Adrenal gland (tissue), 9 donors: ENCODE measurements at regions not wholly inside any gene's neighbourhood (a gene's known extent, or its start where the extent isn't known, plus 50 kb on each side); places are given as distances from the start of the nearest gene placed in this dataset.

ENCODE experiments used
- DNase-seq, 7 donors: peaks; one replicate each; pipeline ENCODE4 v3.0.0-alpha.2; 2019 to 2020
- H3K27ac ChIP-seq, 5 donors: fragments of 200-600 bp; sonication (generic) in 4 of 5; 1 replicate in 3 of 5; 2 replicates in 2 of 5; pipeline versions ENCODE4 v1.5.1 to v1.8.0; 2016 to 2020; ENCODE audit warnings: mild to moderate bottlenecking in 1 of 5
- H3K27me3 ChIP-seq: fragments of 200-600 bp; 2 replicates; pipeline ENCODE4 v1.8.0; 2021
- H3K36me3 ChIP-seq, 2 donors: fragments of 200-600 bp; replicated peaks in 1 of 2; 1 replicate in 1 of 2; 2 replicates in 1 of 2; pipeline versions ENCODE4 v1.5.1 to v1.8.0; 2018 to 2022
- H3K4me1 ChIP-seq, 2 donors: fragments of 200-600 bp; replicated peaks in 1 of 2; 1 replicate in 1 of 2; 2 replicates in 1 of 2; pipeline versions ENCODE4 v1.5.1 to v1.8.0; 2018 to 2021
- H3K4me3 ChIP-seq, 4 donors: fragments of 200-600 bp; sonication (generic) in 3 of 4; one replicate each; pipeline ENCODE4 v1.5.1; 2016 to 2018
- H3K9me3 ChIP-seq, 3 donors: fragments of 200-600 bp; sonication (generic) in 1 of 3; replicated peaks in 1 of 3; 1 replicate in 2 of 3; 2 replicates in 1 of 3; pipeline versions ENCODE4 v1.5.1 to v1.8.0; 2016 to 2021
- POLR2A ChIP-seq, 2 donors: fragments of 450-650 bp; IDR thresholded peaks; one replicate each; pipeline ENCODE4 v1.6.1; 2017; ENCODE audit warnings: antibody characterized with exemption in 2 of 2, mild to moderate bottlenecking in 2 of 2, moderate library complexity in 1 of 2
- WGBS, 4 donors: extraction: QIAGEN DNeasy Blood & Tissue Kit in 2 of 4; methylation state at CpG; one replicate each; pipeline versions ENCODE4 v1.1.5 to v1.1.7; 2013 to 2017; 5-methylcytosine and 5-hydroxymethylcytosine counted together
- intact Hi-C, 2 donors: fragments of 100-400 bp; cut with DNase I; formaldehyde crosslinking; loops; one replicate each; pipeline versions ENCODE4 v1.14.1 to v1.15.0; 2022 to 2023
- TF ChIP-seq, protein P1 (sequence below), 6 experiments: fragments of 450-650 bp in 4 of 6; fragments of 200-600 bp in 2 of 6; sonication (generic) in 1 of 6; IDR thresholded peaks; 1 replicate in 5 of 6; 2 replicates in 1 of 6; pipeline versions ENCODE4 v1.5.1 to v1.8.0; 2016 to 2021; ENCODE audit warnings: antibody characterized with exemption in 6 of 6, mild to moderate bottlenecking in 2 of 6, moderate library complexity in 1 of 6
- donor health status: healthy with polysubstance abuse.
- donor health status: Bipolar disorder and iron deficiency.
- donor health status: DM: yes; HTN: yes; CAD: no.
- donor health status: DM: no; HTN: no; CAD: no.
- donor health status: DM: no; HTN: no; CAD: no.

GRCh38 chr13:39803156-39803555, 147.7 kb downstream of the COG6 start:
- WGBS, 4 donors: 17 to 33% (median 23%) methylated on average over 2 of the region's 2 CpGs
- intact Hi-C loops: no loop called here
- TF ChIP-seq POLR2A (IDR thresholded peaks at IDR 0.05): no peak
- TF ChIP-seq, protein P1, sequence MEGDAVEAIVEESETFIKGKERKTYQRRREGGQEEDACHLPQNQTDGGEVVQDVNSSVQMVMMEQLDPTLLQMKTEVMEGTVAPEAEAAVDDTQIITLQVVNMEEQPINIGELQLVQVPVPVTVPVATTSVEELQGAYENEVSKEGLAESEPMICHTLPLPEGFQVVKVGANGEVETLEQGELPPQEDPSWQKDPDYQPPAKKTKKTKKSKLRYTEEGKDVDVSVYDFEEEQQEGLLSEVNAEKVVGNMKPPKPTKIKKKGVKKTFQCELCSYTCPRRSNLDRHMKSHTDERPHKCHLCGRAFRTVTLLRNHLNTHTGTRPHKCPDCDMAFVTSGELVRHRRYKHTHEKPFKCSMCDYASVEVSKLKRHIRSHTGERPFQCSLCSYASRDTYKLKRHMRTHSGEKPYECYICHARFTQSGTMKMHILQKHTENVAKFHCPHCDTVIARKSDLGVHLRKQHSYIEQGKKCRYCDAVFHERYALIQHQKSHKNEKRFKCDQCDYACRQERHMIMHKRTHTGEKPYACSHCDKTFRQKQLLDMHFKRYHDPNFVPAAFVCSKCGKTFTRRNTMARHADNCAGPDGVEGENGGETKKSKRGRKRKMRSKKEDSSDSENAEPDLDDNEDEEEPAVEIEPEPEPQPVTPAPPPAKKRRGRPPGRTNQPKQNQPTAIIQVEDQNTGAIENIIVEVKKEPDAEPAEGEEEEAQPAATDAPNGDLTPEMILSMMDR (IDR thresholded peaks at IDR 0.05): no peak
- no peaks in the 10 kb centered on the region for H3K9me3 ChIP-seq
- DNase-seq: no peak
- H3K4me1 ChIP-seq: no peaks in the 10 kb centered on the region
- H3K36me3 ChIP-seq: no peaks in the 10 kb centered on the region
- H3K27me3 ChIP-seq: no peaks in the 10 kb centered on the region
- H3K4me3 ChIP-seq: no peak overlapping the region
- H3K27ac ChIP-seq: no peak overlapping the region

DNA sequence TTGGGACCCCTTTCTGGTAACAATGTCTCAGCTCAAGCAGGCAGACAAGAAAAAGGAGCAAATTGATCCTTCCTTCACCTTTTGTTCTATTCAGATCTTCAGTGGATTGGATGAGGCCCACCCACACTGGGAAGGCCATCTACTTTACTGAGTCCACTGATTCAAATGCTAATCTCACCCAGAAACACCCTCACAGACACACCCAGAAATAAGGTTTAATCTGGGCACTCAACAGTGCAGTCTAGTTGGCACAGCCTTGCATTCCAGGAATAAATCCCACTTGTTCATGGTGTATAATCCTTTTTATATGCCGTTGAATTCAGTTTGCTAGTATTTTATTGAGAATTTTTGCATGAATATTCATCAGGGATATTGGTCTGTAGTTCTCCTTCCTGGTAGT, 148.4 kb downstream of the COG6 start:
- no peak for TF ChIP-seq POLR2A (IDR thresholded peaks at IDR 0.05)
- TF ChIP-seq, protein P1 (IDR thresholded peaks at IDR 0.05): no peak
- H3K27ac ChIP-seq: no peak overlapping the region
- intact Hi-C loops: no loop called here
- H3K9me3 ChIP-seq: no peaks in the 10 kb centered on the region
- 89 to 94% (median 91%) methylated on average over 1 of the region's 1 CpG for WGBS, 4 donors
- H3K4me1 ChIP-seq: no peaks in the 10 kb centered on the region
- no peak overlapping the region for H3K4me3 ChIP-seq
- H3K27me3 ChIP-seq: no peaks in the 10 kb centered on the region
- DNase-seq: no peak
- H3K36me3 ChIP-seq: no peaks in the 10 kb centered on the region

GRCh38 chr13:39804332-39805210, 149.1 kb downstream of the COG6 start:
- Histone ChIP-seq H3K4me3 (no peak overlapping the region), H3K27ac (no peak overlapping the region), H3K27me3 (no peaks in the 10 kb centered on the region), H3K36me3 (no peaks in the 10 kb centered on the region), H3K4me1 (no peaks in the 10 kb centered on the region), H3K9me3 (no peaks in the 10 kb centered on the region)
- no peak for DNase-seq
- no peak for TF ChIP-seq POLR2A (IDR thresholded peaks at IDR 0.05)
- TF ChIP-seq, protein P1 (IDR thresholded peaks at IDR 0.05): no peak
- WGBS, 4 donors: 82 to 89% (median 85%) methylated on average over 5 of the region's 5 CpGs
- intact Hi-C loops: no loop called here

DNA sequence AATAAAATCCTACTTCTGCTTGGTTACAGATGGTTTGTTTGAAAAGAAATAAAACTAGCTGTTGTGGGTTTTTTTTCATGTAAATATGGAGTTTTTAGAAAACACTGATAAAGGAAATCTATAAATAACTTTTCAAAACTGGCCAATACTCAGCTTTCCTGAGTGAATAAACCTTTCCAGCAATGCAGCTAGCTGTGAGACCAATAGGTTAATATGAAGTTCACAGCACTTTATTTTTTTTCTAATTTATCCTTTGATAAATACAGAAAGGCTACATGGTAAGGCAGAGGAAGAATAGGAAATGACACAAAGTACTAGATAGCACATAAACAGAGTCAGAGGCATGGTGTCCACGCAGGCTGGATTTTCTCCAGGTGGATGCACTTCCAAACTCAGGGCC, 154.0 kb downstream of the COG6 start:
- no peaks in the 10 kb centered on the region for H3K4me1 ChIP-seq
- H3K27me3 ChIP-seq: no peaks in the 10 kb centered on the region
- H3K9me3 ChIP-seq: no peaks in the 10 kb centered on the region
- H3K4me3 ChIP-seq: no peak overlapping the region
- DNase-seq: no peak
- H3K27ac ChIP-seq: no peak overlapping the region
- TF ChIP-seq, protein P1 (IDR thresholded peaks at IDR 0.05): no peak
- TF ChIP-seq POLR2A (IDR thresholded peaks at IDR 0.05): no peak
- intact Hi-C loops: no loop called here
- no peaks in the 10 kb centered on the region for H3K36me3 ChIP-seq
- WGBS, 4 donors: 67 to 100% (median 78%) methylated on average over 1 of the region's 1 CpG
